Chondrocyte (in vitro differentiated cells): ENCODE measurements at regions not wholly inside any gene's neighbourhood (a gene's known extent, or its start where the extent isn't known, plus 50 kb on each side); places are given as distances from the start of the nearest gene placed in this dataset.

Experiments used
- DNase-seq: peaks from one replicate; pipeline ENCODE4 v3.0.0; 2021; ENCODE audit warnings: mixed read lengths, low spot score
- H3K27ac Mint-ChIP-seq: one replicate; pipeline ENCODE4 v1.8.0; 2021; ENCODE audit warnings: mild to moderate bottlenecking, moderate library complexity, mixed read lengths; ENCODE audit not compliant: unreplicated experiment
- H3K27me3 Mint-ChIP-seq: 2 replicates; pipeline ENCODE4 v1.8.0; 2021; ENCODE audit warnings: low read depth, mixed read lengths
- H3K36me3 Mint-ChIP-seq: 2 replicates; pipeline ENCODE4 v1.8.0; 2021; ENCODE audit warnings: low read depth, mixed read lengths
- H3K4me1 Mint-ChIP-seq: 2 replicates; pipeline ENCODE4 v1.8.0; 2021; ENCODE audit warnings: low read depth, mild to moderate bottlenecking, mixed read lengths
- H3K4me3 Mint-ChIP-seq: one replicate; pipeline ENCODE4 v1.8.0; 2021; ENCODE audit warnings: mild to moderate bottlenecking, moderate library complexity, mixed read lengths; ENCODE audit not compliant: unreplicated experiment
- H3K9me3 Mint-ChIP-seq: 2 replicates; pipeline ENCODE4 v1.8.0; 2021; ENCODE audit warnings: low read depth, mixed read lengths
- TF ChIP-seq, protein P1 (sequence below): fragments of 200-600 bp; sonication (generic); IDR thresholded peaks from 2 replicates; pipeline ENCODE4 v1.5.0; 2021; ENCODE audit warnings: antibody characterized with exemption, mild to moderate bottlenecking, moderate library complexity

DNA sequence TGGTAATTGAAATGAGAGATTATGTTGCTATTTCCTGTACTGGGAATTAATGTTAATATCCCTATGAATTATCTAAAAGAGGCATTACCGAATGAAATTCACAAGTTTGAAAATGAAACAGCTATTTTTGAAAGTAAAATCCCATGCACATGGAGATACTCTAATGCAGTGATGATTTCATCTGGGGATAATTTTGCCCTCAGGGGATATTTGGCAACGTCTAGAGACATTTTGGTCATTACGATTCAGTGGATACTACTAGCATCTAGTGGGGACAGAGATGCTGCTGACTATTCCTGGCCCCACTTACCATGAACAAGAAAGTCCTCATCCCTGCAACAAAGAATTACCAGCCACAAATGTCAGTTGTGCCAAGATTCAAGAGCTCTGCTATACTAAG lies 500.9 kb downstream of the EFNA5 start:
- DNase-seq = no peak
- Mint-ChIP-seq H3K4me1 (no peaks in the 10 kb centered on the region), H3K36me3 (peaks cover 5% of the 10 kb centered on the region), H3K9me3 (peaks cover 11% of the 10 kb centered on the region), H3K27ac (no peak overlapping the region), H3K27me3 (no peaks in the 10 kb centered on the region), H3K4me3 (no peak overlapping the region)
- TF ChIP-seq, protein P1, sequence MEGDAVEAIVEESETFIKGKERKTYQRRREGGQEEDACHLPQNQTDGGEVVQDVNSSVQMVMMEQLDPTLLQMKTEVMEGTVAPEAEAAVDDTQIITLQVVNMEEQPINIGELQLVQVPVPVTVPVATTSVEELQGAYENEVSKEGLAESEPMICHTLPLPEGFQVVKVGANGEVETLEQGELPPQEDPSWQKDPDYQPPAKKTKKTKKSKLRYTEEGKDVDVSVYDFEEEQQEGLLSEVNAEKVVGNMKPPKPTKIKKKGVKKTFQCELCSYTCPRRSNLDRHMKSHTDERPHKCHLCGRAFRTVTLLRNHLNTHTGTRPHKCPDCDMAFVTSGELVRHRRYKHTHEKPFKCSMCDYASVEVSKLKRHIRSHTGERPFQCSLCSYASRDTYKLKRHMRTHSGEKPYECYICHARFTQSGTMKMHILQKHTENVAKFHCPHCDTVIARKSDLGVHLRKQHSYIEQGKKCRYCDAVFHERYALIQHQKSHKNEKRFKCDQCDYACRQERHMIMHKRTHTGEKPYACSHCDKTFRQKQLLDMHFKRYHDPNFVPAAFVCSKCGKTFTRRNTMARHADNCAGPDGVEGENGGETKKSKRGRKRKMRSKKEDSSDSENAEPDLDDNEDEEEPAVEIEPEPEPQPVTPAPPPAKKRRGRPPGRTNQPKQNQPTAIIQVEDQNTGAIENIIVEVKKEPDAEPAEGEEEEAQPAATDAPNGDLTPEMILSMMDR = no peak

DNA sequence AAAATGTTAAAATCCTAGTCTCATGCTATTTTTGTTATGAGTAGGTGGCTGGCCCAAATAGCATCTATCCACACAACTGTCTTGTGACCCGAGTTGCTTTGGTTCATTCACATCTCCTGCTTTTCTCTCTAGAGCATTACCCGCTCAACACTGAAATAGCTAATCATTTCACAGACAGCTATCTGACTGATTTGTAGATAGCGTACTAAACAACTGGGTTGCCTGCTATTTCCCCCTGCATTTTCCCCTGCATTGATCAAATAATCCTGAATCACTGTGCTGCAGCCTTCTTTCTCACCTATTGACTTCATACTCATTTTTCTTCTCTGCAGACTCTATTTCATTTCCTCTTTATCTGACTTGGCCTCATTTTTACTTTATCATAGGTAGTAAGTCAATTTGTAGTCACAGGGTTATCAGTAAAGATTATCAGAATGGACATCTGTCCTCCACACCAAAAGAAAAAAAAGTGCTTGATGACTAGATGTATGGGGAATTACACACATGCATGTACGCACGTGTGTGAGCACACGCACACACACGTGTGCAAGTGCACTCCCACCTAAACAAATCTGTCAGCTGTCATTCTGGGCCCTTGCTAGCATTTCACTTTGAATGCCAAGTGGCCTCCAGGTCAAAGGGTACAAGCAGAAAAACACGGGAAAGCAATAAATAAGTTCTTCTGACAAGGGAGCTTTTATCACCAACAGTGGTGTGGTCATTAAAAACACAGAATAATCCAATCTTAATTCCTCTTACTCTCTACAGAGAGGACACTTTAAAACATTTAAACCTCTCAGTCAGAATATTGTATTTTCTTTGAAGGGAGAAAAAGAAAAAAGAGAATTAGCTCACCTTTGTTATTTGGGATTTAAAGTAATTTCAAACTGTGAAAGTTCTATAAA lies 501.6 kb downstream of the EFNA5 start:
- Mint-ChIP-seq H3K4me3 (no peak overlapping the region), H3K36me3 (peaks cover 5% of the 10 kb centered on the region), H3K27ac (no peak overlapping the region), H3K9me3 (peaks cover 11% of the 10 kb centered on the region), H3K27me3 (no peaks in the 10 kb centered on the region), H3K4me1 (no peaks in the 10 kb centered on the region)
- no peak for DNase-seq
- TF ChIP-seq, protein P1 = no peak

DNA sequence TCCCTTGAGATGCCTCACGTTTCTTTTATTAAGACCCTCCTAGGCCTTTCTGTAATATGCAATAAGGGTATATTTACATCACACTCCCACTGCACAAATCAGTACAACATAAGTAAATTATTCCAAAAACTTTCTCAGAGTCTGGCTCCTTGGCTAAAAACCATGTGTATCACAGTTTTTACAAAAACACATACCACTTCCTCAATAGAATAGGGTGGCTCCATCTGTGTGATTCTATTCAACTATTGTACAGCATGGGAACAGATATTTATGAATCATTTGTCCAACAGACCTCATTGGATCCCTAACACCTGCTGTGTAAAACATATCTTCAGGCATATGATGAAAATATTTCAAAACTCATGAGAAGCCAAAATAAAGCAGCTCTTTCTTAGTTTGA lies 502.7 kb downstream of the EFNA5 start:
- H3K27me3 Mint-ChIP-seq = no peaks in the 10 kb centered on the region
- H3K4me1 Mint-ChIP-seq = no peaks in the 10 kb centered on the region
- peaks cover 5% of the 10 kb centered on the region for H3K36me3 Mint-ChIP-seq
- H3K4me3 Mint-ChIP-seq = no peak overlapping the region
- peaks cover 11% of the 10 kb centered on the region for H3K9me3 Mint-ChIP-seq
- no peak for DNase-seq
- TF ChIP-seq, protein P1 = no peak
- no peak overlapping the region for H3K27ac Mint-ChIP-seq

DNA sequence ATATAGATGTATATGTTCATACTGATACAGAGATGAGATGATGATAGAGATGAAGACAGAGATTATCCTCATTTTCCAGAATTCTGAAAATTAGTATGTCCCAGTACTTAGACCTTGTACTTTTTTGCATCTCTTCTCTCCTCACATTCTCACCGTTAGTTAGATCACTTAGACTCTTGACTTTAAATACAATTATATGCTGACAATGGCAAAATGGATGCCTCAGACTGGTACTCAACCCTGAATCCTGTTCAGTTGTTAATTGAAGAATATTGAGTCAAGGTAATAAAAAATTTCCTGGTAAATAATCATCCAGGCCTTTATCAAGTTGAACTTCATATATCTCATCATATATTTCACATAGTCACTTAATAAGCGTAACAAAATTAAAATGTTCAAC lies 505.4 kb downstream of the EFNA5 start:
- no peak for DNase-seq
- TF ChIP-seq, protein P1 = no peak
- Mint-ChIP-seq H3K36me3 (peaks cover 9% of the 10 kb centered on the region), H3K4me1 (no peaks in the 10 kb centered on the region), H3K27me3 (no peaks in the 10 kb centered on the region), H3K4me3 (no peak overlapping the region), H3K9me3 (peaks cover 31% of the 10 kb centered on the region), H3K27ac (no peak overlapping the region)

DNA sequence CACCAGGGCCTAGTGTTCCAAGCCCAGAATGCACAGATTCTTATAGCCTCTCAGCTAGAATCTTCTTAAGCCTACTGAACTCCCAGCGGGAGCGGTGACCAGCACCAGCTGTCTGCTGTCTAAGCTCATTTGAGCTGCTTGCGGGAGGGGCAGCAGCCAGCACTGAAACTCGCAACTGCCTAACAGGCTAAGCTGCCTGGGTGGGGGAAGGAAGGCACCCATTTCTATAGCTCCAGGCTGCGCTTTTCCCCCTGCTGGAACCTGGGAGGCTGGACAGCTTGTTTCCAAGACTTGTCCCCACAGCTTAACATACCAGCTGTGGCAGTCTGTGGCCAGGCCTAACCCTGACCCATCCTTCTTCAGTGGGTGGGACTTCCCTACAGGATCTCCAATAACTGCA lies 512.9 kb downstream of the EFNA5 start:
- Mint-ChIP-seq H3K9me3 (peaks cover 35% of the 10 kb centered on the region), H3K27ac (no peak overlapping the region), H3K27me3 (no peaks in the 10 kb centered on the region), H3K4me1 (peaks cover 9% of the 10 kb centered on the region), H3K4me3 (no peak overlapping the region), H3K36me3 (peaks cover 16% of the 10 kb centered on the region)
- DNase-seq = peak; percentile 59
- TF ChIP-seq, protein P1 = no peak
